GM23338 (cell line): ENCODE measurements at regions not wholly inside any gene's neighbourhood (a gene's known extent, or its start where the extent isn't known, plus 50 kb on each side); places are given as distances from the start of the nearest gene placed in this dataset.

ENCODE experiments used
- ATAC-seq: fragments of 200-7000 bp; cut with Tn5 transposase; 3 replicates; pipeline ENCODE4 v1.9.1; 2020
- DNase-seq: peaks from one replicate; pipeline ENCODE4 v3.0.0-alpha.2; 2015; ENCODE audit warnings: low spot score
- H2AFZ ChIP-seq: fragments of 200-600 bp; sonication (generic); 2 replicates; pipeline ENCODE4 v1.8.0; 2016; ENCODE audit warnings: antibody characterized with exemption, mild to moderate bottlenecking, moderate library complexity
- H3F3A ChIP-seq: fragments of 200-600 bp; sonication (generic); replicated peaks from 2 replicates; pipeline ENCODE4 v1.8.0; 2017; ENCODE audit warnings: antibody characterized with exemption, mixed run types, low read depth
- H3K27ac ChIP-seq: fragments of 200-600 bp; sonication (generic); 2 replicates; pipeline ENCODE4 v1.6.1; 2016; ENCODE audit warnings: low read depth
- H3K27me3 ChIP-seq: fragments of 200-600 bp; sonication (generic); 2 replicates; pipeline ENCODE4 v1.8.0; 2016; ENCODE audit warnings: mild to moderate bottlenecking, mixed run types, moderate library complexity; ENCODE audit not compliant: insufficient read depth
- H3K36me3 ChIP-seq: fragments of 200-600 bp; sonication (generic); 2 replicates; pipeline ENCODE4 v1.8.0; 2016; ENCODE audit warnings: mild to moderate bottlenecking; ENCODE audit not compliant: insufficient read depth
- H3K4me1 ChIP-seq: fragments of 200-600 bp; sonication (generic); 2 replicates; pipeline ENCODE4 v1.8.0; 2016; ENCODE audit warnings: mild to moderate bottlenecking, moderate library complexity; ENCODE audit not compliant: insufficient read depth
- H3K4me2 ChIP-seq: fragments of 200-600 bp; sonication (generic); 2 replicates; pipeline ENCODE4 v1.7.1; 2017; ENCODE audit warnings: mixed run types
- H3K4me3 ChIP-seq: fragments of 200-600 bp; sonication (generic); 2 replicates; pipeline ENCODE4 v1.6.1; 2016; ENCODE audit warnings: mixed run types
- H3K79me2 ChIP-seq: fragments of 200-600 bp; sonication (generic); replicated peaks from 2 replicates; pipeline ENCODE4 v1.8.0; 2017; ENCODE audit warnings: mild to moderate bottlenecking; ENCODE audit not compliant: insufficient read depth
- H3K9me2 ChIP-seq: fragments of 200-600 bp; sonication (generic); 2 replicates; pipeline ENCODE4 v1.8.0; 2017; ENCODE audit not compliant: insufficient read depth
- H4K20me1 ChIP-seq: fragments of 200-600 bp; sonication (generic); replicated peaks from 2 replicates; pipeline ENCODE4 v1.8.0; 2017; ENCODE audit warnings: mild to moderate bottlenecking; ENCODE audit not compliant: insufficient read depth
- H3K27ac Mint-ChIP-seq: 2 replicates; pipeline ENCODE4 v1.8.0; 2020; ENCODE audit warnings: inconsistent platforms, mild to moderate bottlenecking, moderate library complexity, mixed read lengths
- H3K27me3 Mint-ChIP-seq: 3 replicates; pipeline ENCODE4 v1.8.0; 2022; ENCODE audit warnings: low read depth, mild to moderate bottlenecking, moderate library complexity, mixed read lengths, inconsistent platforms; ENCODE audit not compliant: insufficient read depth, poor library complexity
- H3K36me3 Mint-ChIP-seq: 3 replicates; pipeline ENCODE4 v1.8.0; 2021; ENCODE audit warnings: low read depth, mild to moderate bottlenecking, inconsistent platforms, moderate library complexity, mixed read lengths
- H3K4me1 Mint-ChIP-seq: 3 replicates; pipeline ENCODE4 v1.8.0; 2020; ENCODE audit warnings: mild to moderate bottlenecking, inconsistent platforms, mixed read lengths
- H3K4me3 Mint-ChIP-seq: 3 replicates; pipeline ENCODE4 v1.8.0; 2021; ENCODE audit warnings: moderate library complexity, mild to moderate bottlenecking, inconsistent platforms, mixed read lengths
- H3K9me3 Mint-ChIP-seq: 3 replicates; pipeline ENCODE4 v1.8.0; 2020; ENCODE audit warnings: moderate library complexity, mild to moderate bottlenecking, inconsistent platforms, mixed read lengths
- CREB1 ChIP-seq: fragments of 250-450 bp; sonication (Bioruptor Pico); IDR thresholded peaks from 2 replicates; pipeline ENCODE4 v1.5.0; 2020; ENCODE audit warnings: low read depth, mild to moderate bottlenecking, moderate library complexity
- CTCF ChIP-seq, 2 experiments: fragments of 200-600 bp in 1 of 2; sonication (generic) in 1 of 2; conservative IDR thresholded peaks; 2 replicates each; pipeline versions ENCODE4 v1.5.1 to v1.6.1; 2016 to 2017; ENCODE audit warnings: antibody characterized with exemption in 2 of 2, low read depth in 2 of 2, mild to moderate bottlenecking in 2 of 2, moderate library complexity in 1 of 2
- EZH2 ChIP-seq: fragments of 200-600 bp; sonication (generic); IDR thresholded peaks from one replicate; pipeline ENCODE4 v1.8.0; 2017; ENCODE audit warnings: antibody characterized with exemption, mild to moderate bottlenecking, low read depth; ENCODE audit not compliant: unreplicated experiment
- EZH2phosphoT487 ChIP-seq: fragments of 200-600 bp; sonication (generic); IDR thresholded peaks from one replicate; pipeline ENCODE4 v1.8.1; 2018; ENCODE audit warnings: antibody characterized with exemption; ENCODE audit not compliant: unreplicated experiment
- JUNB ChIP-seq: IDR thresholded peaks from one replicate; pipeline ENCODE4 v1.6.1; 2016; ENCODE audit warnings: antibody characterized with exemption; ENCODE audit not compliant: unreplicated experiment
- NANOG ChIP-seq: IDR thresholded peaks from 2 replicates; pipeline ENCODE4 v1.6.1; 2016; ENCODE audit warnings: antibody characterized with exemption, borderline replicate concordance
- POLR2AphosphoS5 ChIP-seq: IDR thresholded peaks from 2 replicates; pipeline ENCODE4 v1.6.1; 2016; ENCODE audit warnings: antibody characterized with exemption, low read depth
- REST ChIP-seq: IDR thresholded peaks from one replicate; pipeline ENCODE4 v1.6.1; 2018; ENCODE audit warnings: antibody characterized with exemption; ENCODE audit not compliant: unreplicated experiment
- STAT1 ChIP-seq: IDR thresholded peaks from one replicate; pipeline ENCODE4 v1.6.1; 2016; ENCODE audit warnings: antibody characterized with exemption; ENCODE audit not compliant: unreplicated experiment
- ZNF114 ChIP-seq: fragments of 250-450 bp; sonication (Bioruptor Pico); IDR thresholded peaks from 2 replicates; pipeline ENCODE4 v1.5.0; 2020; ENCODE audit warnings: mild to moderate bottlenecking, moderate library complexity
- ZNF331 ChIP-seq: fragments of 250-450 bp; sonication (Bioruptor Pico); IDR thresholded peaks from 2 replicates; pipeline ENCODE4 v1.5.0; 2020; ENCODE audit warnings: low read depth, mild to moderate bottlenecking, moderate library complexity
- TF ChIP-seq, protein P1 (sequence below): IDR thresholded peaks from 2 replicates; pipeline ENCODE4 v1.6.1; 2016; ENCODE audit warnings: antibody characterized with exemption
- TF ChIP-seq, protein P2 (sequence below): fragments of 250-450 bp; sonication (Bioruptor Pico); IDR thresholded peaks from 2 replicates; pipeline ENCODE4 v1.5.0; 2020; ENCODE audit warnings: mild to moderate bottlenecking, moderate library complexity

GRCh38 chr12:105854071-105854470 is 284.7 kb downstream of the NUAK1 start:
- no peaks in the 10 kb centered on the region; the same call in 2 of the 3 replicates for H3K9me3 Mint-ChIP-seq
- no peak overlapping the region for H2AFZ ChIP-seq
- DNase-seq = no peak
- no peak overlapping the region for H3K4me3 Mint-ChIP-seq
- H3K4me1 ChIP-seq = no peaks in the 10 kb centered on the region
- H3K4me3 ChIP-seq = no peak overlapping the region
- ATAC-seq = no peak
- H3K9me2 ChIP-seq = peaks cover 20% of the 10 kb centered on the region
- no peaks in the 10 kb centered on the region for H3K27me3 ChIP-seq
- H3K79me2 ChIP-seq = no peaks in the 10 kb centered on the region
- no peaks in the 10 kb centered on the region for H3K36me3 ChIP-seq
- H3F3A ChIP-seq = no peaks in the 10 kb centered on the region
- no peaks in the 10 kb centered on the region for H3K27me3 Mint-ChIP-seq
- H3K4me2 ChIP-seq = no peak overlapping the region
- no peaks in the 10 kb centered on the region for H4K20me1 ChIP-seq
- no peaks in the 10 kb centered on the region for H3K36me3 Mint-ChIP-seq
- H3K27ac ChIP-seq = no peak overlapping the region
- TF ChIP-seq ZNF331 (no peak), CTCF (conservative IDR thresholded peaks at IDR 0.05; ENCODE audit: low read depth in 2 of 2) (no peak), REST (no peak), CREB1 (CRISPR knock-in tag) (no peak), NANOG (no peak), EZH2 (no peak), POLR2AphosphoS5 (no peak), STAT1 (no peak), EZH2phosphoT487 (no peak), ZNF114 (CRISPR knock-in tag) (no peak), JUNB (no peak)
- TF ChIP-seq, protein P1, sequence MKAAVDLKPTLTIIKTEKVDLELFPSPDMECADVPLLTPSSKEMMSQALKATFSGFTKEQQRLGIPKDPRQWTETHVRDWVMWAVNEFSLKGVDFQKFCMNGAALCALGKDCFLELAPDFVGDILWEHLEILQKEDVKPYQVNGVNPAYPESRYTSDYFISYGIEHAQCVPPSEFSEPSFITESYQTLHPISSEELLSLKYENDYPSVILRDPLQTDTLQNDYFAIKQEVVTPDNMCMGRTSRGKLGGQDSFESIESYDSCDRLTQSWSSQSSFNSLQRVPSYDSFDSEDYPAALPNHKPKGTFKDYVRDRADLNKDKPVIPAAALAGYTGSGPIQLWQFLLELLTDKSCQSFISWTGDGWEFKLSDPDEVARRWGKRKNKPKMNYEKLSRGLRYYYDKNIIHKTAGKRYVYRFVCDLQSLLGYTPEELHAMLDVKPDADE = no peak
- TF ChIP-seq, protein P2, sequence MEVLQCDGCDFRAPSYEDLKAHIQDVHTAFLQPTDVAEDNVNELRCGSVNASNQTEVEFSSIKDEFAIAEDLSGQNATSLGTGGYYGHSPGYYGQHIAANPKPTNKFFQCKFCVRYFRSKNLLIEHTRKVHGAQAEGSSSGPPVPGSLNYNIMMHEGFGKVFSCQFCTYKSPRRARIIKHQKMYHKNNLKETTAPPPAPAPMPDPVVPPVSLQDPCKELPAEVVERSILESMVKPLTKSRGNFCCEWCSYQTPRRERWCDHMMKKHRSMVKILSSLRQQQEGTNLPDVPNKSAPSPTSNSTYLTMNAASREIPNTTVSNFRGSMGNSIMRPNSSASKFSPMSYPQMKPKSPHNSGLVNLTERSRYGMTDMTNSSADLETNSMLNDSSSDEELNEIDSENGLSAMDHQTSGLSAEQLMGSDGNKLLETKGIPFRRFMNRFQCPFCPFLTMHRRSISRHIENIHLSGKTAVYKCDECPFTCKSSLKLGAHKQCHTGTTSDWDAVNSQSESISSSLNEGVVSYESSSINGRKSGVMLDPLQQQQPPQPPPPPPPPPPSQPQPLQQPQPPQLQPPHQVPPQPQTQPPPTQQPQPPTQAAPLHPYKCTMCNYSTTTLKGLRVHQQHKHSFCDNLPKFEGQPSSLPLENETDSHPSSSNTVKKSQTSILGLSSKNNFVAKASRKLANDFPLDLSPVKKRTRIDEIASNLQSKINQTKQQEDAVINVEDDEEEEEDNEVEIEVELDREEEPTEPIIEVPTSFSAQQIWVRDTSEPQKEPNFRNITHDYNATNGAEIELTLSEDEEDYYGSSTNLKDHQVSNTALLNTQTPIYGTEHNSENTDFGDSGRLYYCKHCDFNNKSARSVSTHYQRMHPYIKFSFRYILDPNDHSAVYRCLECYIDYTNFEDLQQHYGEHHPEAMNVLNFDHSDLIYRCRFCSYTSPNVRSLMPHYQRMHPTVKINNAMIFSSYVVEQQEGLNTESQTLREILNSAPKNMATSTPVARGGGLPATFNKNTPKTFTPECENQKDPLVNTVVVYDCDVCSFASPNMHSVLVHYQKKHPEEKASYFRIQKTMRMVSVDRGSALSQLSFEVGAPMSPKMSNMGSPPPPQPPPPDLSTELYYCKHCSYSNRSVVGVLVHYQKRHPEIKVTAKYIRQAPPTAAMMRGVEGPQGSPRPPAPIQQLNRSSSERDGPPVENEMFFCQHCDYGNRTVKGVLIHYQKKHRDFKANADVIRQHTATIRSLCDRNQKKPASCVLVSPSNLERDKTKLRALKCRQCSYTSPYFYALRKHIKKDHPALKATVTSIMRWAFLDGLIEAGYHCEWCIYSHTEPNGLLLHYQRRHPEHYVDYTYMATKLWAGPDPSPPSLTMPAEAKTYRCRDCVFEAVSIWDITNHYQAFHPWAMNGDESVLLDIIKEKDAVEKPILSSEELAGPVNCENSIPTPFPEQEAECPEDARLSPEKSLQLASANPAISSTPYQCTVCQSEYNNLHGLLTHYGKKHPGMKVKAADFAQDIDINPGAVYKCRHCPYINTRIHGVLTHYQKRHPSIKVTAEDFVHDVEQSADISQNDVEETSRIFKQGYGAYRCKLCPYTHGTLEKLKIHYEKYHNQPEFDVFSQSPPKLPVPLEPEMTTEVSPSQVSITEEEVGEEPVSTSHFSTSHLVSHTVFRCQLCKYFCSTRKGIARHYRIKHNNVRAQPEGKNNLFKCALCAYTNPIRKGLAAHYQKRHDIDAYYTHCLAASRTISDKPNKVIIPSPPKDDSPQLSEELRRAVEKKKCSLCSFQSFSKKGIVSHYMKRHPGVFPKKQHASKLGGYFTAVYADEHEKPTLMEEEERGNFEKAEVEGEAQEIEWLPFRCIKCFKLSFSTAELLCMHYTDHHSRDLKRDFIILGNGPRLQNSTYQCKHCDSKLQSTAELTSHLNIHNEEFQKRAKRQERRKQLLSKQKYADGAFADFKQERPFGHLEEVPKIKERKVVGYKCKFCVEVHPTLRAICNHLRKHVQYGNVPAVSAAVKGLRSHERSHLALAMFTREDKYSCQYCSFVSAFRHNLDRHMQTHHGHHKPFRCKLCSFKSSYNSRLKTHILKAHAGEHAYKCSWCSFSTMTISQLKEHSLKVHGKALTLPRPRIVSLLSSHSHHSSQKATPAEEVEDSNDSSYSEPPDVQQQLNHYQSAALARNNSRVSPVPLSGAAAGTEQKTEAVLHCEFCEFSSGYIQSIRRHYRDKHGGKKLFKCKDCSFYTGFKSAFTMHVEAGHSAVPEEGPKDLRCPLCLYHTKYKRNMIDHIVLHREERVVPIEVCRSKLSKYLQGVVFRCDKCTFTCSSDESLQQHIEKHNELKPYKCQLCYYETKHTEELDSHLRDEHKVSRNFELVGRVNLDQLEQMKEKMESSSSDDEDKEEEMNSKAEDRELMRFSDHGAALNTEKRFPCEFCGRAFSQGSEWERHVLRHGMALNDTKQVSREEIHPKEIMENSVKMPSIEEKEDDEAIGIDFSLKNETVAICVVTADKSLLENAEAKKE (CRISPR knock-in tag) = no peak
- no peak overlapping the region for H3K27ac Mint-ChIP-seq
- H3K4me1 Mint-ChIP-seq = no peaks in the 10 kb centered on the region
